DOHH2 (cell line): ENCODE measurements at regions not wholly inside any gene's neighbourhood (a gene's known extent, or its start where the extent isn't known, plus 50 kb on each side); places are given as distances from the start of the nearest gene placed in this dataset.

Source experiments
- CTCF ChIP-seq: fragments of 200-600 bp; sonication (generic); IDR thresholded peaks from one replicate; pipeline ENCODE4 v1.5.1; 2014; ENCODE audit warnings: antibody characterized with exemption, mild to moderate bottlenecking, low read depth, low read length; ENCODE audit not compliant: poor library complexity, severe bottlenecking
- EZH2phosphoT487 ChIP-seq: fragments of 200-600 bp; sonication (generic); IDR thresholded peaks from 2 replicates; pipeline ENCODE4 v1.6.1; 2017; ENCODE audit warnings: borderline replicate concordance, mild to moderate bottlenecking, antibody characterized with exemption, low read length, moderate library complexity, mixed read lengths

DNA sequence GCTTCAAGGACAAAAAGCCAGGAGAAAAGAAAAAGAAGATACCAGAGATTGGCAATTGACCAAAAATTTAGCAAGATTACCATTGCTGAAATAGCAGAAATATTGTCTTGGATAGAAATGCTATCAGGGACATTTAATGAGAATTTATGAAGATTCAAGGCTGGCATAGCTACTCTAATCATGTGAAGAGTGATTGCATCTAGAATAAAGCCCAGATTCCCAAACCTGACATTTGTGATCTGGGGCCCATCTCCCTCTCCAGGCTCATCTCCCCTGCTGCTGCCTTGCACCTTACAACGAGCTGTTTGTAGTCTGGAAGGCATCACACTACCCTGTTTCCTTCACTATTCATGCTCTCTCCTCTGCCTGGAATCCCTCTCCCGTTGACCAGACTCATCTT, 114.5 kb downstream of the C9orf152 start:
- TF ChIP-seq CTCF (no peak), EZH2phosphoT487 (no peak)
